ENCODE measurements at regions not wholly inside any gene's neighbourhood (a gene's known extent, or its start where the extent isn't known, plus 50 kb on each side); places are given as distances from the start of the nearest gene placed in this dataset.
A peak's percentile ranks its signal among the peaks of the same experiment; 100 is the strongest.

DNA sequence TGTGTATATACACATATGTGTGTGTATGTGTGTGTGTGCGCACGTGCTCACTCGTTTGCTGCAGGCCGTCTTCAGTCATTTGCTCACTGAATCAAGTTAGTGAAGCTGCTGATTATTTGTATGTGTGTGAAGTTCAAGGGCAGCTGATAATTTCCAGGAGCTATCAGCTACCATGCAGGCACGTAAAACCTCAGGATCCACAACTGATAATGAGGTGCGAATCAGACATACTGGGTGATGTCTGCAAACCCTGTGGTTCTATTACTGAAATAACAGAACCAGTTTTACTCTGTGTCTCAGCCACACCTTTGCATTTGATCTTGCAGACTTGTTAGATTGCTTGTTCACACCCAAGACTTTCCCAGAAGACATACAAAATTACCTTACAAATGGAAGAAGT is 257.6 kb downstream of the TAF11L14 start:
- no peak for DNase-seq (ENCODE audit: low read depth in 2 of 2)

DNA sequence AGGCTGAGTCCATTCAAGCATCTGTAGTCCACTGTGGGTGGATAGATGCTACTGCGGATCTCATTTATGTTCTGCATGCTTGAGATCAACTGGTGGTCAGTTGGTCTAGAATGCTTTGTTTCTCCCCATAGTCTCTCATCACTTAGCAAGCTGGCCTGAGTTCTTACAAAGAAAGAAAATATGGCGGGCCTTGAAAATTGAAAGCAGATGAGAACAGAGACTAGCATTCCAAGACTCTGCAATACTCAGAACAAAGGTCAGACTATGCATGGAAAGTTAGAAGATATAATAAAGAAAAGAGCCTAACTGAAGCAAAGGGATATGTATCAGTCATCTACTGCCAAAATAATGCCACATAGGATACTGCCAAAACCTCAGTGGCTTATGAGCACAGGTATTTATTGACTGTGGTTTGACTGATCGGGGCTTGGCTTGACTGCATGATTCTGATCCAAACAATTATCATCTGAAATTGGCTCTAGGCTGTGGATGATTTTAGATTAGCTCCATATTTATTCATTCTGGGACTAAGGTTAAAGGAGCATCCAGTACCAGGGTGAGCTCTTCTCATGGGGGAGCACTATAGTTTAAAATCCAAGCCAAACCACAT is 258.9 kb downstream of the TAF11L14 start:
- DNase-seq (ENCODE audit: low read depth in 2 of 2): peak; percentile 25 to 39

DNA sequence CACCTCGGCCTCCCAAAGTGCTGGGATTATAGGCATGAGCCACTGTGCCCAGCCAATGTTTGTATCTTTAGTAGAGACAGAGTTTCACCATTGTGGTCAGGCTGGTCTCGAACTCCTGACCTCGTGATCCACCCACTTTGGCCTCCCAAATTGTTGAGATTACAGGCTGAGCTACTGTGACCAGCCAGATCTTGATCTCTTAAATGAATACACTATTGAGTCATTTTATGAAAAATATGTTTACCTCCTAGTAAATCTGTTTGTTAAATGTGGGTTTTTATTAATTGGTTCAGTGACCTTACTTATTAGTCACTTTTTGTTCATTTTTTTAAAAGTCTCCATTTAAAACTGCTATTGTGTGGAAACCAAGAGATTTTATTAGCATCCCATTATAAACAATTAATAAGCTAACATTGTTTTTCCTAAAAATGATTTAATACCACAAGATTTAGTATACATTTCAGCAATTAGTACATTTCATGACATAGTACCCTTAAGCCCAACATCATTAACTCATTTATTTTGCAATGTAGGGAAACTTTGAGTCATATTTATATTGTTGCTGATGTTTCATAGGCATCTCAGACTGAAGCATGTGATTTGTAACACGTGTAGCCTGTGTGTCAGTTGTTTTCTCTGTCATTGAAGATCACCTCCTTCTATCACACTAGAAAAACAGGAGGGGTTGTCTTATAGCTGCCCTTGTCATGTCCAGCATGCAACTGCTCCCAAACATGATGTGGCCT is 261.2 kb downstream of the TAF11L14 start:
- DNase-seq (ENCODE audit: low read depth in 2 of 2): no peak

GRCh38 chr5:17896605-17897004 is 262.3 kb downstream of the TAF11L14 start:
- DNase-seq (ENCODE audit: low read depth in 2 of 2): peak; percentile 30 to 34

- no peak for DNase-seq (ENCODE audit: low read depth in 2 of 2)
Measured at GRCh38 chr5:17897776-17898175, 263.5 kb downstream of the TAF11L14 start.

GRCh38 chr5:17898766-17899165 is 264.5 kb downstream of the TAF11L14 start:
- no peak for DNase-seq (ENCODE audit: low read depth in 2 of 2)

GRCh38 chr5:17907094-17907493 is 272.8 kb downstream of the TAF11L14 start:
- no peak for DNase-seq (ENCODE audit: low read depth in 2 of 2)

- DNase-seq (ENCODE audit: low read depth in 2 of 2): no peak
Measured at GRCh38 chr5:17910318-17910717, 276.1 kb downstream of the TAF11L14 start.

DNA sequence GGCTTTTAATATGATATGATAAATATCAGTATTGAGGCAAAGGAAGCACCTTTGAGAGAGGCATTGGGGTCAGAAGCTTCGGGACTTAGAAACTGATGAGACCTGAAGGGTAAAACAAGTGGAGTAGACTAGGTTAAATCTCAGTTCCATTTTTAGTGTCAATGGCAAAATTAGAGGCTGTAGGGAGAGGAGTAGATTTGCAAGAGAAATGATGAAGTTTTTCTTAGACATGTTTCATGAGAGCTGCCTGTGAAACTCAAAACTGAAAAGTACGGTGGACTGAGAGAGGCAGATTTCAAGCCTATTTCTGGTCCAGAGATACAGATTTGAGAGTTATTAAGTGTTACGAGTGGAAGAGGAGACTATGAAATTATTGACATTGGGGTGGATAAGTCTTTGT is 278.5 kb downstream of the TAF11L14 start:
- DNase-seq (ENCODE audit: low read depth in 2 of 2): no peak

- no peak for DNase-seq (ENCODE audit: low read depth in 2 of 2)
Measured at GRCh38 chr5:17916446-17916845, 282.2 kb downstream of the TAF11L14 start.

DNA sequence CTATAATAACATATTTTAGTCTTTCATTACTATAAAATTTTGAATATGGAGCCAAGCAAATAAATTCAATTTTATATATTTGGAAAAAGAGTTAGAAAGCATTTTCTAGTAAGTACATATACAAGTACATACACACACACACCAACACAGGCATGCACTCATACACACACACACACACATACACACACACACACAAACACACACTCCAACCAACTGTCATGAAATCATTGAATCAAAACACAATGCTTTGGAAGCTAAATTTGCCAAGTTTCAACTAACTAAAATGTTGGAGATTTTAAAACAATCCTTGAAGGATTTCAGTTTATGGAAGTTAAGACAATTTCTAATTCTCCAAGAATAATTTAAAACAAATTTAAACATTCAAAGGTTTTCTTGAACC is 283.2 kb downstream of the TAF11L14 start:
- DNase-seq (ENCODE audit: low read depth in 2 of 2): no peak

- DNase-seq (ENCODE audit: low read depth in 2 of 2): no peak
Measured at GRCh38 chr5:17918373-17919104, 284.3 kb downstream of the TAF11L14 start.

GRCh38 chr5:17925276-17925675 is 291.0 kb downstream of the TAF11L14 start:
- no peak for DNase-seq (ENCODE audit: low read depth in 2 of 2)

DNA sequence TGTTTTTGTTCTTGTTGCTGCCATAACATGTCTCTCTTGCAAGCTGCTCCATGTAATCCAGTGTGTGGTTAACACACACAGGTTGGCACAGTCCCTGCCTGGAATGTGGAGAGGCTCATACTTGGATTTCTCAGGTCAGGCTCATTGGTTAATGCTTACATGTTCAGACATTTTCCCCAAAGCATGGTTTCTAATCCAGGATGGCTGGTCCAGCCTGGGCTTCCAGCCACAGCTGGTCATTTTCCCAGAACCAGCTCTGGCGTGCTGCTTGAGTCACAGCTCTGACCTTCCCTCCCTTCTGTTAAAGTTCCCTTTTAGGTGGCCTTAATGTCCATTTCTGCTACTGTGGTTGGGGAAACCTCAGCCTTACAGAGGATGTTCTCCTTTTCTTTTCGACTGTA is 294.3 kb downstream of the TAF11L14 start:
- DNase-seq (ENCODE audit: low read depth in 2 of 2): no peak

GRCh38 chr5:17929171-17929570 is 294.9 kb downstream of the TAF11L14 start:
- DNase-seq (ENCODE audit: low read depth in 2 of 2): no peak

DNA sequence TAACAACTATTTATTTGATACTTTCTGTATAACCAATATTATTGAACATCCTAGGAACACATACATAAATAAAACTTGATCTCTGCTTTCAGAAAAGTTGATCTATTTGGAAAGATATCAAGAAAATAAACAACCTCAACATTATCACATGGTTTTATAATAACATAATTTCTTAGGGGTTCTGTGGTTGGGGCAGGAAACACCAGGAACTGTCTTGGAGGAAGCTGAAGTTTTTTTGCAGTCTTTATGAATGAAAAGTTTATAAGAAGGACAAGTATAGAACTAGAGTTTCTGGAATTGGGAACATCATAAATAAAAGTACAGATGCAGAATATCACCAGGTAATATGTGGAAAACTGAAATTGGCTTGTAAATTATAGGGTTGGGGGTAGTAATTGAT is 296.1 kb downstream of the TAF11L14 start:
- DNase-seq (ENCODE audit: low read depth in 2 of 2): no peak

DNA sequence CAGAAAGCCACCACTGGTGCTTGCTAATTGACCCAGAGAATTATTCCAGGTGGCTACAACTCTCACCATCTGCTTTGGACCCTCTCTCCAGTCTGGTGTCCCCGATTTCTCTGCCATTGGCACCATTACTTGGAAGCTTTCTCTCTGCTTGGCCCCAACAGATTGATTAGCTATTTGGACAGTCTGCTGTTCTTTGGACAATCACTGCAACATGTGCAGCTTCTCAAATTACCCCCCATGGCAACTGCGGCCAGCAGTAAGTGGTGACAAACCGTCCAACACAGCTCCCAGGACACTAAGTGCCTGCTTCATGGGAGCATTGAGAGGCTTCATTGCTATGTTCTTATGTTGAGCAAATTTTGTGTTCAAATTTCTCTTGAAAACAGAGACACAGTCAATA is 309.8 kb downstream of the TAF11L14 start:
- no peak for DNase-seq (ENCODE audit: low read depth in 2 of 2)

DNA sequence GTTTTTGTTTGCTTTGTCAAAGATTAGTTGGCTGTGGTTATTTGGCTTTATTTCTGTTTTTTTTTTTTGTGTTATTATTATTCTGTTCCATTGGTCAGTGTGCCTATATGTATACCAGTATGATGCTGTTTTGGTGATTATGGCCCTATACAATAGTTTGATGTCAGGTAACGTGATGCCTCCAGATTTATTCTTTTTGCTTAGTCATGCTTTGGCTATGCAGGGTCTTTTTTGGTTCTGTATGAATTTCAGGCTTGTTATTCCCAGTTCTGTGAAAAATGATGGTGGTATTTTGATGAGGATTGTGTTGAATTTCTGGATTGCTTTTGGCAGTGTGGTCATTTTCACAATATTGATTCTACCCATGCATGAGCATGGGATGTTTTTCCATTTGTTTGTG is 312.8 kb downstream of the TAF11L14 start:
- no peak for DNase-seq (ENCODE audit: low read depth in 2 of 2)

DNA sequence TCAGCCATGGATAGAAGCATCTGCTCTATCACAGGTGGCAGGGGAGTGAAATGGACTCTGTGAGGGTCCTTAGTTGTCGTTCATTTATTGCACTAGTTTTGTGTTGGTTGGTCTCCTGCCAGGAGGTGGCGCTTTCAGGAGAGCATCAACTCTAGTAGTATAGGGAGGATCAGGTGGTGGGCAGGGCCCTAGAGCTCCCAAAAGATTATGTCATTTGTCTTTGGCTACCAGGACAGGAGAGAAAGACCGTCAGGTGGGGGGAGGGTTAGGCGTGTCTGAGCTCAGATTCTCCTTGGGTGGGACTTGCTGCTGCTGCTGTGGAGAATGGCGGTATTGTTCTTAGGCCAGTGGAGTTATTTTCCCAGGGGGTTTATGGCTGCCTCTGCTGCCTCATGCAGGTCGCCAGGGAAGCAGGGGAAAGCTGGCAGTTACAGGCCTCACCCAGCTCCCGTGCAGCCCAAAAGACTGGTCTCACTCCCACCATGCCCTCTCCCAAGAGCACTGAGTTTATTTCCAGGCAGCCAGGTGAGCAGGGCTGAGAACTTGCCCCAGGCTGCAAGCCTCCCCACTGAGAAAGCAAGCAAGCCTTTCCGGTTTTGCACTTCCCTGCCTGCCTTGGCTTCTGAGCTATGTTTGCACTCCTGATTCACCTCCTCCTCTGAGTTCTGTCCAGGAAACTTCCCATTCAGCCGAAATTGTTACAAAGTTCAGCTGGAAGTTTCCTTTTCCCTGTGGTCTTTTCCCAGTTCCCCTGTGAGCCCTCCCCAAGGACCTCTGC is 317.3 kb downstream of the TAF11L14 start:
- no peak for DNase-seq (ENCODE audit: low read depth in 2 of 2)

- no peak for DNase-seq (ENCODE audit: low read depth in 2 of 2)
Measured at GRCh38 chr5:17952231-17952630, 318.0 kb downstream of the TAF11L14 start.

DNA sequence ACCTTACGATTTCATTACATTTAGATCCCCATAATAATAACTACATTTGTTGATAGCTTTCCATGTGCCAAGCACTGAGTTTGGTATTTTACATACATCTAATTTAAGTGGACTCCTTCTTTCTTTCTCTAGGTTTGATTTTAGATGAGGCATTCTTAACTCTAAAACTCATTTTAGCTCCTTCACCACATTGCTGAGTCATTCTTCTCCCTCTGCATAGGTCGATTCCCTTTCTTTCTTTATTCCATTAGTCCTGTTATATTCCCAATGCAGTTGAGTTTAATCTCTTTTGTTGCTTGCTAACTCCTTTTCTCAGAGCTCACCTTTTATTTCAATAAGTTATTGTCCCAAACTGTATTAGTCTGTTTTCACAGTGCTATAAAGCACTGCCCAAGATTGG is 329.8 kb downstream of the TAF11L14 start:
- DNase-seq (ENCODE audit: low read depth in 2 of 2): no peak

Data from fibroblast of skin of left biceps (primary cell).